Mesendoderm (in vitro differentiated cells): ENCODE measurements at regions not wholly inside any gene's neighbourhood (a gene's known extent, or its start where the extent isn't known, plus 50 kb on each side); places are given as distances from the start of the nearest gene placed in this dataset.

Experiments
- DNase-seq: peaks from one replicate; pipeline ENCODE4 v3.0.0; 2013
- H2AK5ac ChIP-seq: 2 replicates; pipeline ENCODE4 v1.6.1; 2013; ENCODE audit warnings: low read length, inconsistent platforms
- H2BK120ac ChIP-seq: 2 replicates; pipeline ENCODE4 v1.6.1; 2013; ENCODE audit warnings: low read depth, mild to moderate bottlenecking, low read length, moderate library complexity, mixed read lengths
- H2BK15ac ChIP-seq: replicated peaks from 2 replicates; pipeline ENCODE4 v1.6.1; 2013; ENCODE audit warnings: low read depth, mild to moderate bottlenecking, moderate library complexity
- H2BK5ac ChIP-seq: 2 replicates; pipeline ENCODE4 v1.6.1; 2013; ENCODE audit warnings: low read length, inconsistent platforms
- H3K18ac ChIP-seq: 2 replicates; pipeline ENCODE4 v1.6.1; 2013; ENCODE audit warnings: mild to moderate bottlenecking, low read length, mixed read lengths
- H3K23ac ChIP-seq: one replicate; pipeline ENCODE4 v1.6.1; 2013; ENCODE audit warnings: low read length
- H3K27ac ChIP-seq: 2 replicates; pipeline ENCODE4 v1.5.1; 2013; ENCODE audit warnings: low read depth, mild to moderate bottlenecking, inconsistent platforms, low read length, moderate library complexity
- H3K27me3 ChIP-seq: 2 replicates; pipeline ENCODE4 v1.6.1; 2013; ENCODE audit warnings: low read length, control low read depth, mild to moderate bottlenecking, inconsistent platforms; ENCODE audit not compliant: insufficient read depth, poor library complexity
- H3K36me3 ChIP-seq: 2 replicates; pipeline ENCODE4 v1.6.1; 2013; ENCODE audit warnings: low read length, inconsistent platforms; ENCODE audit not compliant: control insufficient read depth, insufficient read depth
- H3K4ac ChIP-seq: one replicate; pipeline ENCODE4 v1.6.1; 2013; ENCODE audit warnings: low read depth, mild to moderate bottlenecking, low read length, moderate library complexity
- H3K4me1 ChIP-seq: 2 replicates; pipeline ENCODE4 v1.6.1; 2013; ENCODE audit warnings: low read depth, low read length, inconsistent platforms; ENCODE audit not compliant: control insufficient read depth
- H3K4me2 ChIP-seq: 2 replicates; pipeline ENCODE4 v1.6.1; 2013; ENCODE audit warnings: low read length
- H3K4me3 ChIP-seq: 2 replicates; pipeline ENCODE4 v1.5.1; 2013; ENCODE audit warnings: mild to moderate bottlenecking, low read length
- H3K56ac ChIP-seq: one replicate; pipeline ENCODE4 v1.6.1; 2013; ENCODE audit warnings: low read length
- H3K79me1 ChIP-seq: 2 replicates; pipeline ENCODE4 v1.6.1; 2013; ENCODE audit warnings: low read length, inconsistent platforms
- H3K79me2 ChIP-seq: 2 replicates; pipeline ENCODE4 v1.6.1; 2013; ENCODE audit warnings: mild to moderate bottlenecking, low read length; ENCODE audit not compliant: control insufficient read depth, insufficient read depth
- H3K9ac ChIP-seq: 2 replicates; pipeline ENCODE4 v1.6.1; 2013; ENCODE audit warnings: low read length, inconsistent platforms
- H4K5ac ChIP-seq: one replicate; pipeline ENCODE4 v1.6.1; 2013; ENCODE audit warnings: low read length
- H4K8ac ChIP-seq: one replicate; pipeline ENCODE4 v1.6.1; 2013; ENCODE audit warnings: low read depth, mild to moderate bottlenecking, control low read depth, low read length, moderate library complexity
- WGBS: extraction: QIAGEN DNeasy Blood & Tissue Kit; methylation state at CpG from one replicate; pipeline ENCODE4 v1.1.7; 2013; ENCODE audit warnings: low lambda C conversion rate, missing lambda C conversion rate; ENCODE audit not compliant: insufficient coverage; ENCODE audit errors: extremely low coverage; 5-methylcytosine and 5-hydroxymethylcytosine counted together

- H3K9ac ChIP-seq: no peak overlapping the region
- H3K23ac ChIP-seq: no peak overlapping the region
- no peak overlapping the region for H3K4me2 ChIP-seq
- no peak overlapping the region for H2AK5ac ChIP-seq
- no peaks in the 10 kb centered on the region for H3K79me2 ChIP-seq
- no peaks in the 10 kb centered on the region for H3K36me3 ChIP-seq
- peaks cover 5% of the 10 kb centered on the region for H3K4me1 ChIP-seq
- no peaks in the 10 kb centered on the region for H3K27me3 ChIP-seq
- H3K18ac ChIP-seq: no peak overlapping the region
- no peak overlapping the region for H3K4me3 ChIP-seq
- H4K8ac ChIP-seq: no peak overlapping the region
- no peak overlapping the region for H2BK120ac ChIP-seq
- H3K56ac ChIP-seq: no peak overlapping the region
- no peak for DNase-seq
- no peak overlapping the region for H2BK5ac ChIP-seq
- WGBS: no CpG with 5 or more reads among the region's 3 CpGs
- H2BK15ac ChIP-seq: no peak overlapping the region
- no peak overlapping the region for H3K4ac ChIP-seq
- no peaks in the 10 kb centered on the region for H3K79me1 ChIP-seq
- no peak overlapping the region for H3K27ac ChIP-seq
- H4K5ac ChIP-seq: no peak overlapping the region
These were observed 51.0 kb upstream of the SPINK5 start for GRCh38 chr5:148012801-148013200.

- Histone ChIP-seq H3K9ac (no peak overlapping the region), H2BK120ac (no peak overlapping the region), H3K4me2 (no peak overlapping the region), H3K18ac (no peak overlapping the region), H4K8ac (no peak overlapping the region), H3K4me3 (no peak overlapping the region), H3K4ac (no peak overlapping the region), H3K27ac (no peak overlapping the region), H3K23ac (no peak overlapping the region), H3K56ac (peak overlapping the region; percentile 12), H4K5ac (no peak overlapping the region), H2BK5ac (no peak overlapping the region), H3K36me3 (no peaks in the 10 kb centered on the region), H3K79me1 (no peaks in the 10 kb centered on the region), H3K27me3 (no peaks in the 10 kb centered on the region), H3K4me1 (peaks cover 5% of the 10 kb centered on the region), H2BK15ac (no peak overlapping the region), H2AK5ac (no peak overlapping the region), H3K79me2 (no peaks in the 10 kb centered on the region)
- no CpG with 5 or more reads among the region's 3 CpGs for WGBS
- peak; percentile 70 for DNase-seq
These were observed 52.2 kb upstream of the SPINK5 start for GRCh38 chr5:148011398-148012137.

DNA sequence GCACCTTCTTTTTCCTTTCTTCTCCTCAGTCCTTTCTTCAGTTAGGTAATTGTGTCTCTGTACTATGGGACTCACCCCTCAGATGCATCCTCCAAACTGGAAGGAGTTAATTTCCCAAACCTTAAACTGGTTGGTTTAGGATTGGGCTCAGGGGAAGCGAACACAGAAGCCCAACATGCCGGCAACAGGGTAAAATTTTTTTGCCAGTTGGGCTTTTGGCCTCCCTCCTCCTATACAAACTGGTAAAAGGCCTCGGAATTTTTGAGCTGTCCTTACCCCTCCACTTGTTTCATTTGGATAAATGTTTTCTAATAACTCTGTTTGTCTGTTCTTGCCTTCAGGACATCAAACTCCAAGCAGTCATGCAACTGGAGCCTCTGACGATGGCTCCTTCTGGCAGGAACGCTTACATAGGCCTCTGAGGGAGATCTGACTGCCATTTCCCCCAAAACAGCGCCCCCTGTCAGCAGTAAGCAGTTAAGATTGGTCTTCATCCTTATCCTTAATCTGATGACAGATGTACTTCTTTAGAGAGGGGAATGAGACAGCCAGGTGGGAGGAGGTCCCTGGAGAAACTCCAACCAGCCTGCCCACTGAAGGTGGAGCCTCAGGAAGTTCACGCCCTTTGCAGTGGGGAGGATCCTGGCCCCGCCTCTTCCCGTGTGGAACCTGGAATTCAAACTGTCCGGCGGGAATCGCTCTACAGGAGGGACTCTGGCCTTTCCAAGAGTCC, 57.8 kb upstream of the SPINK5 start:
- Histone ChIP-seq H3K4me3 (no peak overlapping the region), H2BK5ac (no peak overlapping the region), H3K36me3 (no peaks in the 10 kb centered on the region), H4K5ac (no peak overlapping the region), H3K27me3 (no peaks in the 10 kb centered on the region), H3K4ac (no peak overlapping the region), H2AK5ac (no peak overlapping the region), H2BK15ac (no peak overlapping the region), H3K9ac (no peak overlapping the region), H3K18ac (no peak overlapping the region), H3K4me1 (no peaks in the 10 kb centered on the region), H3K79me1 (no peaks in the 10 kb centered on the region), H3K4me2 (no peak overlapping the region), H3K27ac (no peak overlapping the region), H4K8ac (no peak overlapping the region), H3K56ac (no peak overlapping the region), H2BK120ac (no peak overlapping the region), H3K23ac (no peak overlapping the region), H3K79me2 (no peaks in the 10 kb centered on the region)
- peak; percentile 84 for DNase-seq
- WGBS: no CpG with 5 or more reads among the region's 12 CpGs

GRCh38 chr5:148003226-148003625, 60.6 kb upstream of the SPINK5 start:
- Histone ChIP-seq H3K18ac (no peak overlapping the region), H3K79me2 (no peaks in the 10 kb centered on the region), H2BK5ac (no peak overlapping the region), H3K9ac (no peak overlapping the region), H3K4ac (no peak overlapping the region), H3K36me3 (no peaks in the 10 kb centered on the region), H4K5ac (no peak overlapping the region), H3K4me2 (no peak overlapping the region), H2BK15ac (no peak overlapping the region), H3K27me3 (no peaks in the 10 kb centered on the region), H3K4me1 (no peaks in the 10 kb centered on the region), H2BK120ac (no peak overlapping the region), H3K56ac (no peak overlapping the region), H4K8ac (no peak overlapping the region), H3K27ac (no peak overlapping the region), H3K23ac (no peak overlapping the region), H2AK5ac (no peak overlapping the region), H3K4me3 (no peak overlapping the region), H3K79me1 (no peaks in the 10 kb centered on the region)
- no peak for DNase-seq

DNA sequence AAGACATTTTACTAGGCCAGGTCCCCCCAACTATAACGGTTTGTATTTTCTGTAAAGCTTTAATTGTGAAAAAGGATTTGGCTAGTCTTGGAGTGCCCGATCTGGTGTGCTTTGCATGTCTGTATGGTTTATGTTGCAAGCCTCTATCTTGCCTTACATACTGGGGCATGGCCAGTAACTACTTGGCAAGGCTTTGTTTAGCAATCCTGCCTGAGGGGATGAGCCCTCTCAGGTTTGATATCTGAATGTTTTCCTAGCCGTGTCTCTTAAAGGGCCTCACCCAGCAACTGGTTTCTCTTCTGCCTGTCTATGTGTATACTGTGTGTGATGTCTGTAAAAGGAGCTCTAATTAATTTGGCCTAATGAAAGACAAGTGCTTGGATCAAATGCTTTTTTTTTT, 61.3 kb upstream of the SPINK5 start:
- Histone ChIP-seq H4K5ac (no peak overlapping the region), H3K4me3 (no peak overlapping the region), H2BK120ac (no peak overlapping the region), H3K27ac (no peak overlapping the region), H3K36me3 (no peaks in the 10 kb centered on the region), H3K27me3 (no peaks in the 10 kb centered on the region), H3K56ac (no peak overlapping the region), H2AK5ac (no peak overlapping the region), H3K23ac (no peak overlapping the region), H3K79me1 (no peaks in the 10 kb centered on the region), H3K9ac (no peak overlapping the region), H3K4me1 (no peaks in the 10 kb centered on the region), H2BK5ac (no peak overlapping the region), H3K4me2 (no peak overlapping the region), H3K79me2 (no peaks in the 10 kb centered on the region), H4K8ac (no peak overlapping the region), H2BK15ac (no peak overlapping the region), H3K18ac (no peak overlapping the region), H3K4ac (no peak overlapping the region)
- DNase-seq: no peak
- no CpG with 5 or more reads among the region's 3 CpGs for WGBS
